ENCODE measurements at regions not wholly inside any gene's neighbourhood (a gene's known extent, or its start where the extent isn't known, plus 50 kb on each side); places are given as distances from the start of the nearest gene placed in this dataset.

DNA sequence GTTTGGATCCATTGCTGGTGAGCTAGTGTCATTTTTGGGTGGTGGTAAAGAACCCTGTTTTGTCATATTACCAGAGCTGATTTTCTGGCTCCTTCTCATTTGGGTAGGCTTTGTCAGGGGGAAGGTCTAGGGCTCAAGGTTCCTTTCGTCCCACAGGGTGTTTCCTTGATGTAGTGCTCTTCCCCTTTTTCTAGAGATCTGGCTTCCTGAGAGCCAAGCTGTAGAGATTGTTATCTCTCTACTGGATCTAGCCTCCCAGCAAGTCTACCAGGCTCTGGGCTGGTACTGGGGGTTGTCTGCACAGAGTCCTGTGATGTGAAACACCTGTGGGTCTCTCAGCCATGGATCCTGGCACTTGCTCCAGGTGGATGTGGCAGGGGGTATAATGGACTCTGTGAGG, 145.9 kb downstream of the HINT1 start:
- TF ChIP-seq, protein P1, sequence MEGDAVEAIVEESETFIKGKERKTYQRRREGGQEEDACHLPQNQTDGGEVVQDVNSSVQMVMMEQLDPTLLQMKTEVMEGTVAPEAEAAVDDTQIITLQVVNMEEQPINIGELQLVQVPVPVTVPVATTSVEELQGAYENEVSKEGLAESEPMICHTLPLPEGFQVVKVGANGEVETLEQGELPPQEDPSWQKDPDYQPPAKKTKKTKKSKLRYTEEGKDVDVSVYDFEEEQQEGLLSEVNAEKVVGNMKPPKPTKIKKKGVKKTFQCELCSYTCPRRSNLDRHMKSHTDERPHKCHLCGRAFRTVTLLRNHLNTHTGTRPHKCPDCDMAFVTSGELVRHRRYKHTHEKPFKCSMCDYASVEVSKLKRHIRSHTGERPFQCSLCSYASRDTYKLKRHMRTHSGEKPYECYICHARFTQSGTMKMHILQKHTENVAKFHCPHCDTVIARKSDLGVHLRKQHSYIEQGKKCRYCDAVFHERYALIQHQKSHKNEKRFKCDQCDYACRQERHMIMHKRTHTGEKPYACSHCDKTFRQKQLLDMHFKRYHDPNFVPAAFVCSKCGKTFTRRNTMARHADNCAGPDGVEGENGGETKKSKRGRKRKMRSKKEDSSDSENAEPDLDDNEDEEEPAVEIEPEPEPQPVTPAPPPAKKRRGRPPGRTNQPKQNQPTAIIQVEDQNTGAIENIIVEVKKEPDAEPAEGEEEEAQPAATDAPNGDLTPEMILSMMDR (conservative IDR thresholded peaks at IDR 0.05), result no peak
- TF ChIP-seq ZFX (IDR thresholded peaks at IDR 0.05), result no peak
